MM.1S (cell line): ENCODE measurements at regions not wholly inside any gene's neighbourhood (a gene's known extent, or its start where the extent isn't known, plus 50 kb on each side); places are given as distances from the start of the nearest gene placed in this dataset.

Experiments used
- EZH2 ChIP-seq: fragments of 300-600 bp; sonication (generic); optimal IDR thresholded peaks from 2 replicates; pipeline ENCODE3; 2017; ENCODE audit warnings: low read depth, mild to moderate bottlenecking, antibody characterized with exemption, low read length, mixed read lengths
- TF ChIP-seq, protein P1 (sequence below): fragments of 300-600 bp; sonication (generic); IDR thresholded peaks from 2 replicates; pipeline ENCODE4 v1.5.1; 2016; ENCODE audit warnings: antibody characterized with exemption, low read length, mixed read lengths

DNA sequence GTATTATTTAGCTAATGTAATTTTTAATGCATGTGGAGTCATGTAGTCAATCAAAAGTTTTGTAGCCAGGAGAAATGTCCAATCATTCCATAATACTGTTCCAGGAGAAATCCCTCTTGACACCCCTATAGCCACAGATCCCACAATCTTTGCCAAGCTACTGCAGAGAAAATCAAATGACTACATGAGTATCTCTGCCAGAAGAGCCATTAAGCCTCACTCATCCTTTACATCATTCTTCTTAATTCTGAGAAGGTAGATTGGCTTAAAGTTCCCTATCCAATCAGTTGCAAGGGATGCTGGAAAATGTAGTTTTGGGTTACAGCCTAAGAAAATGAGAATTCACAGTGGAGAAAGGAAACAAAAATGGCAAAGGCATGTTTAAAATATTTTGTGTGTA is 502.1 kb downstream of the ZBBX start:
- TF ChIP-seq, protein P1, sequence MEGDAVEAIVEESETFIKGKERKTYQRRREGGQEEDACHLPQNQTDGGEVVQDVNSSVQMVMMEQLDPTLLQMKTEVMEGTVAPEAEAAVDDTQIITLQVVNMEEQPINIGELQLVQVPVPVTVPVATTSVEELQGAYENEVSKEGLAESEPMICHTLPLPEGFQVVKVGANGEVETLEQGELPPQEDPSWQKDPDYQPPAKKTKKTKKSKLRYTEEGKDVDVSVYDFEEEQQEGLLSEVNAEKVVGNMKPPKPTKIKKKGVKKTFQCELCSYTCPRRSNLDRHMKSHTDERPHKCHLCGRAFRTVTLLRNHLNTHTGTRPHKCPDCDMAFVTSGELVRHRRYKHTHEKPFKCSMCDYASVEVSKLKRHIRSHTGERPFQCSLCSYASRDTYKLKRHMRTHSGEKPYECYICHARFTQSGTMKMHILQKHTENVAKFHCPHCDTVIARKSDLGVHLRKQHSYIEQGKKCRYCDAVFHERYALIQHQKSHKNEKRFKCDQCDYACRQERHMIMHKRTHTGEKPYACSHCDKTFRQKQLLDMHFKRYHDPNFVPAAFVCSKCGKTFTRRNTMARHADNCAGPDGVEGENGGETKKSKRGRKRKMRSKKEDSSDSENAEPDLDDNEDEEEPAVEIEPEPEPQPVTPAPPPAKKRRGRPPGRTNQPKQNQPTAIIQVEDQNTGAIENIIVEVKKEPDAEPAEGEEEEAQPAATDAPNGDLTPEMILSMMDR, result no peak
- no peak for TF ChIP-seq EZH2
